ENCODE measurements at regions not wholly inside any gene's neighbourhood (a gene's known extent, or its start where the extent isn't known, plus 50 kb on each side); places are given as distances from the start of the nearest gene placed in this dataset.

- Histone ChIP-seq H3K9me3 (no peaks in the 10 kb centered on the region), H3K27me3 (peaks cover 60% of the 10 kb centered on the region), H3K4me1 (no peaks in the 10 kb centered on the region), H3K4me3 (ENCODE audit: low read depth, low read length) (no peak overlapping the region), H3K36me3 (no peaks in the 10 kb centered on the region)
- no peak for TF ChIP-seq CTCF (IDR thresholded peaks at IDR 0.05; ENCODE audit: low read depth, low read length)
- no peak for DNase-seq
Observed at GRCh38 chr10:50992972-50993766, 81.1 kb upstream of the PRKG1 start.

- H3K36me3 ChIP-seq, result no peaks in the 10 kb centered on the region
- H3K27me3 ChIP-seq, result peaks cover 60% of the 10 kb centered on the region
- no peak overlapping the region for H3K4me3 ChIP-seq (ENCODE audit: low read depth, low read length)
- no peaks in the 10 kb centered on the region for H3K4me1 ChIP-seq
- no peak for TF ChIP-seq CTCF (IDR thresholded peaks at IDR 0.05; ENCODE audit: low read depth, low read length)
- no peak for DNase-seq
- H3K9me3 ChIP-seq, result no peaks in the 10 kb centered on the region
Observed at GRCh38 chr10:50993771-50994251, 80.5 kb upstream of the PRKG1 start.

- Histone ChIP-seq H3K27me3 (peaks cover 40% of the 10 kb centered on the region), H3K9me3 (no peaks in the 10 kb centered on the region), H3K4me1 (no peaks in the 10 kb centered on the region), H3K36me3 (no peaks in the 10 kb centered on the region), H3K4me3 (ENCODE audit: low read depth, low read length) (no peak overlapping the region)
- TF ChIP-seq CTCF (IDR thresholded peaks at IDR 0.05; ENCODE audit: low read depth, low read length), result no peak
- no peak for DNase-seq
Observed at GRCh38 chr10:50997461-50997860, 76.8 kb upstream of the PRKG1 start.

GRCh38 chr10:50999163-50999562 lies 75.1 kb upstream of the PRKG1 start:
- Histone ChIP-seq H3K4me1 (no peaks in the 10 kb centered on the region), H3K36me3 (no peaks in the 10 kb centered on the region), H3K9me3 (no peaks in the 10 kb centered on the region), H3K4me3 (ENCODE audit: low read depth, low read length) (no peak overlapping the region), H3K27me3 (peaks cover 30% of the 10 kb centered on the region)
- no peak for TF ChIP-seq CTCF (IDR thresholded peaks at IDR 0.05; ENCODE audit: low read depth, low read length)
- DNase-seq, result no peak

GRCh38 chr10:51000164-51000563 lies 74.1 kb upstream of the PRKG1 start:
- no peaks in the 10 kb centered on the region for H3K36me3 ChIP-seq
- no peaks in the 10 kb centered on the region for H3K9me3 ChIP-seq
- no peak for TF ChIP-seq CTCF (IDR thresholded peaks at IDR 0.05; ENCODE audit: low read depth, low read length)
- no peak for DNase-seq
- H3K4me3 ChIP-seq (ENCODE audit: low read depth, low read length), result no peak overlapping the region
- H3K27me3 ChIP-seq, result peaks cover 30% of the 10 kb centered on the region
- H3K4me1 ChIP-seq, result no peaks in the 10 kb centered on the region

GRCh38 chr10:51000976-51001375 lies 73.3 kb upstream of the PRKG1 start:
- H3K36me3 ChIP-seq, result no peaks in the 10 kb centered on the region
- no peaks in the 10 kb centered on the region for H3K9me3 ChIP-seq
- no peak for TF ChIP-seq CTCF (IDR thresholded peaks at IDR 0.05; ENCODE audit: low read depth, low read length)
- peaks cover 32% of the 10 kb centered on the region for H3K27me3 ChIP-seq
- H3K4me3 ChIP-seq (ENCODE audit: low read depth, low read length), result no peak overlapping the region
- DNase-seq, result no peak
- no peaks in the 10 kb centered on the region for H3K4me1 ChIP-seq

All from BE2C (cell line).